Panc1 (cell line): ENCODE measurements at regions not wholly inside any gene's neighbourhood (a gene's known extent, or its start where the extent isn't known, plus 50 kb on each side); places are given as distances from the start of the nearest gene placed in this dataset.

ENCODE experiments used
- ATAC-seq: fragments of 200-7000 bp; cut with Tn5 transposase; 2 replicates; pipeline ENCODE4 v1.9.1; 2020; ENCODE audit warnings: mild to moderate bottlenecking, moderate library complexity
- BruUV-seq: library from RNA; stranded (reverse); fragments of 400-500 nt; replicated peaks from 2 replicates; lab custom pipeline; 2021; lab: Mats Ljungman, UMichigan
- CTCF ChIA-PET: fragments of 300-600 bp; sonication (Branson Sonifier 250); formaldehyde crosslinking; loops from one replicate; lab custom pipeline; 2022; ENCODE audit warnings: antibody characterized with exemption; lab: Charles Lee
- POLR2A ChIA-PET: fragments of 300-600 bp; sonication (Branson Sonifier 250); formaldehyde crosslinking; loops from one replicate; lab custom pipeline; 2022; ENCODE audit warnings: antibody characterized with exemption; lab: Charles Lee
- DNase-seq: peaks from one replicate; pipeline ENCODE4 v3.0.0-alpha.2; 2010; ENCODE audit warnings: low read depth, low spot score
- H3K27ac ChIP-seq: 2 replicates; pipeline ENCODE4 v1.5.1; 2011; ENCODE audit warnings: mild to moderate bottlenecking, low read length, inconsistent platforms
- H3K27me3 ChIP-seq: fragments of 200-500 bp; sonication (Bioruptor generic); 2 replicates; pipeline ENCODE4 v1.6.0; 2014; ENCODE audit warnings: low read length, inconsistent platforms; ENCODE audit not compliant: control insufficient read depth, insufficient read depth
- H3K36me3 ChIP-seq: fragments of 200-500 bp; sonication (Bioruptor generic); 2 replicates; pipeline ENCODE4 v1.5.1; 2014; ENCODE audit warnings: inconsistent platforms, mild to moderate bottlenecking, low read length, moderate library complexity; ENCODE audit not compliant: control insufficient read depth, insufficient read depth
- H3K4me1 ChIP-seq: 2 replicates; pipeline ENCODE4 v1.5.1; 2011; ENCODE audit warnings: inconsistent platforms, mild to moderate bottlenecking, low read length, moderate library complexity; ENCODE audit not compliant: control insufficient read depth, insufficient read depth
- H3K4me3 ChIP-seq, 2 experiments: 2 replicates each; pipeline ENCODE4 v1.5.1; 2011 to 2012; ENCODE audit warnings: low read depth in 2 of 2, low read length in 2 of 2, mild to moderate bottlenecking in 2 of 2, inconsistent platforms in 1 of 2, moderate library complexity in 1 of 2
- H3K9me3 ChIP-seq: fragments of 200-500 bp; sonication (Bioruptor generic); 2 replicates; pipeline ENCODE4 v1.5.1; 2014; ENCODE audit warnings: low read depth, mild to moderate bottlenecking, inconsistent platforms, low read length, moderate library complexity; ENCODE audit not compliant: control insufficient read depth, insufficient read depth
- CTCF ChIP-seq: fragments of 450-650 bp; IDR thresholded peaks from 2 replicates; pipeline ENCODE4 v1.5.1; 2017; ENCODE audit warnings: mild to moderate bottlenecking
- POLR2AphosphoS5 ChIP-seq: IDR thresholded peaks from 2 replicates; pipeline ENCODE4 v1.6.1; 2012; ENCODE audit warnings: mild to moderate bottlenecking, low read depth, low read length, moderate library complexity
- REST ChIP-seq, 2 experiments: IDR thresholded peaks; 2 replicates each; pipeline ENCODE4 v1.6.1; 2011 to 2012; ENCODE audit warnings: low read depth in 2 of 2, control low read depth in 1 of 2, low read length in 1 of 2, mild to moderate bottlenecking in 1 of 2, moderate library complexity in 1 of 2; ENCODE audit not compliant: insufficient read depth in 1 of 2
- SIN3A ChIP-seq: IDR thresholded peaks from 2 replicates; pipeline ENCODE4 v1.6.1; 2012; ENCODE audit warnings: low read depth, mild to moderate bottlenecking, low read length, moderate library complexity, borderline replicate concordance; ENCODE audit not compliant: insufficient read depth
- TCF7L2 ChIP-seq: IDR thresholded peaks from 2 replicates; pipeline ENCODE4 v1.6.1; 2011; ENCODE audit warnings: mild to moderate bottlenecking, low read depth, low read length, inconsistent platforms
- in situ Hi-C: cut with HindIII; loops from 2 replicates; pipeline ENCODE4 v1.10.0; 2016; ENCODE audit warnings: low sequenced_read_pairs, low pct_unique_long_range_greater_than_20kb
- intact Hi-C: fragments of 100-400 bp; cut with micrococcal nuclease; formaldehyde crosslinking; loops from one replicate; pipeline ENCODE4 v1.10.0; 2022; ENCODE audit not compliant: unreplicated experiment

DNA sequence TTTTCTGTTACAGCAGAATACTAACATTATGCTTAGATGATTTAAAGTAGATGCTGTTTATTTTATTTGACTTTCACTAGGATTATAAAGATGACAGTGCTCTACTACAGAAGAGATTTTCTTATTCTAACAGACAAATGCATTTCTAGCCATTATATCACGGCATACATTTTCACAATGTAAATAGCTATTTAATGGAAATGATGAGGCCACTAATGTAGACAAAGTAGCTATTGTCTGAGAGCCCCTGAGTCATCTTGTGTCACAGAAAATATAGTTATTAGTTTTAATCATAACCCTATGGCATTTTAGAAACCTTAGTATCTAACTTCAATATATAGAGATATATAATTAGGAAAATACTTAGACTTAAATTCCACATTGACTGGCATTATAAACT, 158.0 kb upstream of the AHR start:
- ATAC-seq (peak; percentile 53; the same call in 1 of the 2 replicates), DNase-seq (peak; percentile 50)
- CTCF ChIA-PET: interaction anchor here (0.5 to 0.7 kb wide), 3 partner anchors 68 to 222 kb away, joined by 3 to 4 read pairs (median 3); no protein-coding TSS in a partner anchor
- Histone ChIP-seq H3K4me3 (no peak overlapping the region), H3K27me3 (no peaks in the 10 kb centered on the region), H3K36me3 (no peaks in the 10 kb centered on the region), H3K9me3 (no peaks in the 10 kb centered on the region), H3K4me1 (peaks cover 5% of the 10 kb centered on the region; the same call in 1 of the 2 replicates), H3K27ac (peak overlapping the region; percentile 37; the same call in 1 of the 2 replicates)
- in situ Hi-C loops: no loop called here
- POLR2A ChIA-PET: interaction anchor here (0.6 kb wide), 1 partner anchor 10 kb away, joined by 3 read pairs; no protein-coding TSS in a partner anchor
- intact Hi-C loops: no loop called here
- BruUV-seq: no TSS peak
- TF ChIP-seq TCF7L2 (no peak), POLR2AphosphoS5 (no peak), REST (IDR thresholded peaks at IDR 0.05; ENCODE audit: insufficient read depth in 1 of 2, low read depth in 2 of 2, low read length in 1 of 2) (no peak), CTCF (no peak), SIN3A (no peak)

GRCh38 chr7:17142831-17143541, 155.5 kb upstream of the AHR start:
- H3K9me3 ChIP-seq: no peaks in the 10 kb centered on the region
- peak overlapping the region; percentile 22 to 25; a peak in 2 of 4 replicates for H3K4me3 ChIP-seq
- no peaks in the 10 kb centered on the region for H3K36me3 ChIP-seq
- in situ Hi-C loops (no loop called here), intact Hi-C loops (no loop called here)
- peaks cover 5% of the 10 kb centered on the region; the same call in 1 of the 2 replicates for H3K4me1 ChIP-seq
- POLR2A ChIA-PET: no interaction called here
- DNase-seq (no peak), ATAC-seq (no peak)
- H3K27me3 ChIP-seq: no peaks in the 10 kb centered on the region
- H3K27ac ChIP-seq: peak overlapping the region; percentile 66; the same call in 1 of the 2 replicates
- BruUV-seq: no TSS peak
- CTCF ChIA-PET: no interaction called here
- TF ChIP-seq REST (IDR thresholded peaks at IDR 0.05; ENCODE audit: insufficient read depth in 1 of 2, low read depth in 2 of 2, low read length in 1 of 2) (no peak), TCF7L2 (no peak), SIN3A (no peak), POLR2AphosphoS5 (no peak)
